Karpas-422 (cell line): ENCODE measurements at regions not wholly inside any gene's neighbourhood (a gene's known extent, or its start where the extent isn't known, plus 50 kb on each side); places are given as distances from the start of the nearest gene placed in this dataset.
A peak's percentile ranks its signal among the peaks of the same experiment; 100 is the strongest.
"Not testable (repeated sequence)": the region's sequence is repeated elsewhere in the genome, so short reads cannot be mapped to it uniquely, and the experiment has no call there.

ENCODE experiments used
- DNase-seq: peaks from one replicate; pipeline ENCODE4 v3.0.0-alpha.2; 2015
- H2AFZ ChIP-seq: fragments of 200-600 bp; sonication (generic); 2 replicates; pipeline ENCODE4 v1.6.1; 2014; ENCODE audit warnings: antibody characterized with exemption, low read length, mixed read lengths
- H3K27ac ChIP-seq: fragments of 200-600 bp; sonication (generic); 2 replicates; pipeline ENCODE4 v1.5.1; 2014; ENCODE audit warnings: mild to moderate bottlenecking, low read length, moderate library complexity
- H3K27me3 ChIP-seq: fragments of 200-600 bp; sonication (generic); 2 replicates; pipeline ENCODE4 v1.6.1; 2014; ENCODE audit warnings: low read length, mixed read lengths
- H3K36me3 ChIP-seq: fragments of 200-600 bp; sonication (generic); 2 replicates; pipeline ENCODE4 v1.6.1; 2014; ENCODE audit warnings: low read length, mixed read lengths; ENCODE audit not compliant: insufficient read depth
- H3K4me1 ChIP-seq: fragments of 200-600 bp; sonication (generic); 2 replicates; pipeline ENCODE4 v1.6.1; 2014; ENCODE audit warnings: mild to moderate bottlenecking, low read length, mixed read lengths
- H3K4me2 ChIP-seq: fragments of 200-600 bp; sonication (generic); 2 replicates; pipeline ENCODE4 v1.6.1; 2014; ENCODE audit warnings: low read length, low read depth, mild to moderate bottlenecking; ENCODE audit not compliant: poor library complexity, severe bottlenecking
- H3K4me3 ChIP-seq: fragments of 200-600 bp; sonication (generic); 2 replicates; pipeline ENCODE4 v1.5.1; 2014; ENCODE audit warnings: mild to moderate bottlenecking, antibody characterized with exemption, low read length, mixed read lengths
- H3K79me2 ChIP-seq: fragments of 200-600 bp; sonication (generic); 2 replicates; pipeline ENCODE4 v1.6.1; 2014; ENCODE audit warnings: mild to moderate bottlenecking, low read length, mixed read lengths
- H3K9ac ChIP-seq: fragments of 200-600 bp; sonication (generic); 2 replicates; pipeline ENCODE4 v1.6.0; 2014; ENCODE audit warnings: low read length
- H3K9me2 ChIP-seq: fragments of 200-600 bp; sonication (generic), shearing (Covaris generic); replicated peaks from 2 replicates; pipeline ENCODE4 v1.6.0; 2014; ENCODE audit warnings: mild to moderate bottlenecking, low read length, moderate library complexity; ENCODE audit not compliant: insufficient read depth
- H3K9me3 ChIP-seq: fragments of 300-700, 200-600 bp; sonication (generic); 2 replicates; pipeline ENCODE4 v1.6.1; 2014; ENCODE audit warnings: low read length, mixed read lengths
- H4K20me1 ChIP-seq: fragments of 200-600 bp; sonication (generic); 2 replicates; pipeline ENCODE4 v1.6.1; 2014; ENCODE audit warnings: mild to moderate bottlenecking, antibody characterized with exemption, low read length, low read depth; ENCODE audit not compliant: insufficient read depth

GRCh38 chr4:134510544-134510943 lies 309.0 kb upstream of the PABPC4L start:
- no peak overlapping the region for H3K4me2 ChIP-seq
- no peaks in the 10 kb centered on the region for H3K36me3 ChIP-seq
- H3K9ac ChIP-seq: no peak overlapping the region
- no peak overlapping the region for H3K4me3 ChIP-seq
- no peaks in the 10 kb centered on the region for H3K4me1 ChIP-seq
- H4K20me1 ChIP-seq: no peaks in the 10 kb centered on the region
- H2AFZ ChIP-seq: no peak overlapping the region
- DNase-seq: no peak
- H3K9me3 ChIP-seq: no peaks in the 10 kb centered on the region
- H3K27ac ChIP-seq: no peak overlapping the region
- H3K9me2 ChIP-seq: no peaks in the 10 kb centered on the region
- H3K79me2 ChIP-seq: no peaks in the 10 kb centered on the region
- H3K27me3 ChIP-seq: no peaks in the 10 kb centered on the region

- Histone ChIP-seq H3K9me2 (no peaks in the 10 kb centered on the region), H3K9me3 (no peaks in the 10 kb centered on the region), H3K79me2 (no peaks in the 10 kb centered on the region), H3K4me3 (no peak overlapping the region), H2AFZ (no peak overlapping the region), H3K4me2 (no peak overlapping the region), H3K9ac (no peak overlapping the region), H3K27ac (no peak overlapping the region), H3K4me1 (no peaks in the 10 kb centered on the region), H3K36me3 (no peaks in the 10 kb centered on the region), H3K27me3 (no peaks in the 10 kb centered on the region), H4K20me1 (no peaks in the 10 kb centered on the region)
- DNase-seq: no peak
These were observed 303.9 kb upstream of the PABPC4L start for GRCh38 chr4:134505511-134505910.

GRCh38 chr4:134501973-134502643 lies 300.5 kb upstream of the PABPC4L start:
- H3K9me3 ChIP-seq: no peaks in the 10 kb centered on the region

GRCh38 chr4:134501488-134501887 lies 299.9 kb upstream of the PABPC4L start:
- H3K4me1 ChIP-seq, DNase-seq, H3K79me2 ChIP-seq, H2AFZ ChIP-seq, H3K36me3 ChIP-seq, H4K20me1 ChIP-seq, H3K27ac ChIP-seq, H3K27me3 ChIP-seq, H3K4me2 ChIP-seq, H3K9me3 ChIP-seq, H3K4me3 ChIP-seq, H3K9ac ChIP-seq, H3K9me2 ChIP-seq: not testable (repeated sequence)

More at GRCh38 chr4:134501973-134502643, 300.5 kb upstream of the PABPC4L start:
- Histone ChIP-seq H3K4me2 (no peak overlapping the region), H3K9ac (no peak overlapping the region), H3K4me3 (no peak overlapping the region), H3K79me2 (no peaks in the 10 kb centered on the region), H2AFZ (no peak overlapping the region), H4K20me1 (no peaks in the 10 kb centered on the region), H3K36me3 (no peaks in the 10 kb centered on the region), H3K4me1 (no peaks in the 10 kb centered on the region), H3K9me2 (no peaks in the 10 kb centered on the region), H3K27me3 (no peaks in the 10 kb centered on the region), H3K27ac (no peak overlapping the region)
- DNase-seq: no peak

GRCh38 chr4:134499074-134499473 lies 297.5 kb upstream of the PABPC4L start:
- Histone ChIP-seq H3K79me2 (no peaks in the 10 kb centered on the region), H3K9me2 (no peaks in the 10 kb centered on the region), H3K9ac (no peak overlapping the region), H3K9me3 (peaks cover 3% of the 10 kb centered on the region; the same call in 1 of the 2 replicates), H3K27me3 (no peaks in the 10 kb centered on the region), H4K20me1 (no peaks in the 10 kb centered on the region), H3K4me1 (no peaks in the 10 kb centered on the region), H3K27ac (no peak overlapping the region), H2AFZ (no peak overlapping the region), H3K36me3 (no peaks in the 10 kb centered on the region), H3K4me3 (no peak overlapping the region), H3K4me2 (no peak overlapping the region)
- DNase-seq: no peak

GRCh38 chr4:134490863-134491262 lies 289.3 kb upstream of the PABPC4L start:
- Histone ChIP-seq H3K27me3 (no peaks in the 10 kb centered on the region), H3K79me2 (no peaks in the 10 kb centered on the region), H3K27ac (no peak overlapping the region), H3K9me3 (no peaks in the 10 kb centered on the region), H2AFZ (0 out of 2 replicates have a peak overlapping the region, but pooled peaks have one; percentile 24), H3K9ac (no peak overlapping the region), H3K4me2 (no peak overlapping the region), H3K4me3 (no peak overlapping the region), H4K20me1 (no peaks in the 10 kb centered on the region), H3K36me3 (no peaks in the 10 kb centered on the region), H3K9me2 (no peaks in the 10 kb centered on the region), H3K4me1 (no peaks in the 10 kb centered on the region)
- no peak for DNase-seq

- H4K20me1 ChIP-seq, H3K27me3 ChIP-seq, H3K4me2 ChIP-seq, H3K9me2 ChIP-seq, H3K9ac ChIP-seq, H3K9me3 ChIP-seq, DNase-seq, H3K27ac ChIP-seq, H3K4me3 ChIP-seq, H2AFZ ChIP-seq, H3K4me1 ChIP-seq, H3K36me3 ChIP-seq, H3K79me2 ChIP-seq: not testable (repeated sequence)
These were observed 281.9 kb upstream of the PABPC4L start for GRCh38 chr4:134483514-134483913.

- H3K9me2 ChIP-seq: no peaks in the 10 kb centered on the region
- no peaks in the 10 kb centered on the region for H3K79me2 ChIP-seq
- DNase-seq: no peak
- no peak overlapping the region for H3K27ac ChIP-seq
- no peak overlapping the region for H3K9ac ChIP-seq
- no peaks in the 10 kb centered on the region for H4K20me1 ChIP-seq
- H3K27me3 ChIP-seq: no peaks in the 10 kb centered on the region
- no peaks in the 10 kb centered on the region for H3K36me3 ChIP-seq
- no peak overlapping the region for H3K4me3 ChIP-seq
- H3K4me1 ChIP-seq: no peaks in the 10 kb centered on the region
- H3K4me2 ChIP-seq: no peak overlapping the region
- no peaks in the 10 kb centered on the region for H3K9me3 ChIP-seq
- H2AFZ ChIP-seq: no peak overlapping the region
These were observed 270.0 kb upstream of the PABPC4L start for GRCh38 chr4:134471569-134471968.
